ENCODE measurements at regions not wholly inside any gene's neighbourhood (a gene's known extent, or its start where the extent isn't known, plus 50 kb on each side); places are given as distances from the start of the nearest gene placed in this dataset.
"Not testable (repeated sequence)": the region's sequence is repeated elsewhere in the genome, so short reads cannot be mapped to it uniquely, and the experiment has no call there.

DNA sequence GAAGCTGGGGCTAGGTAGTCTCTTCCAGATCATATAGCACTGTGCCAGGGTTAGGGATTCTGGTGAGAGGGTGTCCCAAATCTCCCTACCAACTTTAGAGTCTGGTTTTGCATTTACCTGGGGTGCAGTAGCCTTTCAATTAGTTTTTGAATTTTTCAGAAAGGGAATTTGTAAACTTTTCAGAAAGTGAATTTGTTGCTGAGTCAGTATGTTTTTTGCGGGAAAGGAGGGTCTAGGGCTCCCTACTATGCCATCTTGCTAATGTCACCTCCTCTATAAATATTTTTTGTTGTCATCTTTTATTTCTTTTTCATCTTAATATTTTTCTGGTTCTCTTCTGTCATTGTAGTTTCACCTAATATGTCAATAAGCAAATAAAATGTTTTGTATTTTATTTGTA lies 95.8 kb upstream of the FAM98A start:
- no peak overlapping the region for H3K27ac ChIP-seq (ENCODE audit: low read depth, low read length, poor library complexity, severe bottlenecking)
- H3K4me1 ChIP-seq (ENCODE audit: insufficient read depth, low read length, poor library complexity, severe bottlenecking): no peaks in the 10 kb centered on the region
- H3K9me3 ChIP-seq (ENCODE audit: low read depth, low read length, poor library complexity, severe bottlenecking): peaks cover 6% of the 10 kb centered on the region
- no peaks in the 10 kb centered on the region for H3K36me3 ChIP-seq (ENCODE audit: insufficient read depth, low read length, poor library complexity, severe bottlenecking)
- intact Hi-C loops (cut with micrococcal nuclease; ENCODE audit: unreplicated experiment): no loop called here
- TF ChIP-seq, protein P1, sequence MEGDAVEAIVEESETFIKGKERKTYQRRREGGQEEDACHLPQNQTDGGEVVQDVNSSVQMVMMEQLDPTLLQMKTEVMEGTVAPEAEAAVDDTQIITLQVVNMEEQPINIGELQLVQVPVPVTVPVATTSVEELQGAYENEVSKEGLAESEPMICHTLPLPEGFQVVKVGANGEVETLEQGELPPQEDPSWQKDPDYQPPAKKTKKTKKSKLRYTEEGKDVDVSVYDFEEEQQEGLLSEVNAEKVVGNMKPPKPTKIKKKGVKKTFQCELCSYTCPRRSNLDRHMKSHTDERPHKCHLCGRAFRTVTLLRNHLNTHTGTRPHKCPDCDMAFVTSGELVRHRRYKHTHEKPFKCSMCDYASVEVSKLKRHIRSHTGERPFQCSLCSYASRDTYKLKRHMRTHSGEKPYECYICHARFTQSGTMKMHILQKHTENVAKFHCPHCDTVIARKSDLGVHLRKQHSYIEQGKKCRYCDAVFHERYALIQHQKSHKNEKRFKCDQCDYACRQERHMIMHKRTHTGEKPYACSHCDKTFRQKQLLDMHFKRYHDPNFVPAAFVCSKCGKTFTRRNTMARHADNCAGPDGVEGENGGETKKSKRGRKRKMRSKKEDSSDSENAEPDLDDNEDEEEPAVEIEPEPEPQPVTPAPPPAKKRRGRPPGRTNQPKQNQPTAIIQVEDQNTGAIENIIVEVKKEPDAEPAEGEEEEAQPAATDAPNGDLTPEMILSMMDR (conservative IDR thresholded peaks at IDR 0.05; ENCODE audit: low read depth, low read length): no peak
- TF ChIP-seq EZH2 (IDR thresholded peaks at IDR 0.05; ENCODE audit: borderline replicate concordance, low read depth, low read length, poor library complexity, severe bottlenecking): no peak
- no peak for DNase-seq (ENCODE audit: low spot score)
- ChIA-PET CTCF (no interaction called here), POLR2A (ENCODE audit: low non-redundant PET) (no interaction called here)
- no peaks in the 10 kb centered on the region for H3K27me3 ChIP-seq (replicated peaks; ENCODE audit: insufficient read depth, low read depth, low read length, poor library complexity)
- no peak overlapping the region for H3K4me3 ChIP-seq (ENCODE audit: low read depth, low read length, poor library complexity, severe bottlenecking)
- no TSS peak for BruUV-seq (replicated peaks)

DNA sequence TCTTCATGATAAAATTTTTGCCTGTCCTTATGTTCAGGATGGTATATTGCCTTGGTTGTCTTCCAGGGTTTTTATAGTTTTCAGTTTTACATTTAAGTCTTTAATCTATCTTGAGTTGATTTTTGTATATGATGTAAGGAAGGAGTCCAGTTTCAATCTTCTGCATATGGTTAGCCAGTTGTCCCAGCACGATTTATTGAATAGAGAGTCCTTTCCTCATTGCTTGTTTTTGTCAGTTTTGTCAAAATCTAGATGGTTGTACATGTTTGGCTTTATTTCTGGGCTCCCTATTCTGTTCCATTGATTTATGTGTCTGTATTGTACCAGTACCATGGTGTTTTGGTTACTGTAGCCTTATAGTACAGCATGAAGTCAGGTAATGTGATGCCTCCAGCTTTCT lies 91.6 kb upstream of the FAM98A start:
- H3K4me1 ChIP-seq (ENCODE audit: insufficient read depth, low read length, poor library complexity, severe bottlenecking); H3K4me3 ChIP-seq (ENCODE audit: low read depth, low read length, poor library complexity, severe bottlenecking); H3K36me3 ChIP-seq (ENCODE audit: insufficient read depth, low read length, poor library complexity, severe bottlenecking); POLR2A ChIA-PET (ENCODE audit: low non-redundant PET); H3K27me3 ChIP-seq (replicated peaks; ENCODE audit: insufficient read depth, low read depth, low read length, poor library complexity); BruUV-seq (replicated peaks); CTCF ChIA-PET; DNase-seq (ENCODE audit: low spot score); intact Hi-C loops (cut with micrococcal nuclease; ENCODE audit: unreplicated experiment); H3K27ac ChIP-seq (ENCODE audit: low read depth, low read length, poor library complexity, severe bottlenecking): not testable (repeated sequence)
- peaks cover 19% of the 10 kb centered on the region for H3K9me3 ChIP-seq (ENCODE audit: low read depth, low read length, poor library complexity, severe bottlenecking)

DNA sequence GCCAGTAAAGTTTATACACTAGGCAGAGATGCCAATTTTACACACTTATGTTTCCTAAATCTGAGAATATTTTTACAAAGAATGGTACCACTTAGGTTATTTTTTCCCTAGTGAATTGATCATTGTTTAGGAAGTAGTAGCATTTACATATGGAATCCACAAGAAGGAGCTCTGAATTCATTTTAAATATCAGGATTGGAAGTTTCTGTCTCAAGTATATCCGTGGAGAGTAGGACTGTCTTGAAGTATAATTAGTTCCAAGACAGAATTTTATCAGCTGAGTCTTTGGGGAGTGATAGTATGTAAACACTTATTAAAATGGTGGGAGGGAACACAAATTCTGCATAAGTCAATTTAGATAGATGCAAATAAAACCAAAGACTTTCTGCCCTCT lies 82.3 kb upstream of the FAM98A start:
- peaks cover 6% of the 10 kb centered on the region for H3K9me3 ChIP-seq (ENCODE audit: low read depth, low read length, poor library complexity, severe bottlenecking)
- no peaks in the 10 kb centered on the region for H3K36me3 ChIP-seq (ENCODE audit: insufficient read depth, low read length, poor library complexity, severe bottlenecking)
- BruUV-seq (replicated peaks): no TSS peak
- TF ChIP-seq, protein P1 (conservative IDR thresholded peaks at IDR 0.05; ENCODE audit: low read depth, low read length): peak; percentile 73
- TF ChIP-seq EZH2 (IDR thresholded peaks at IDR 0.05; ENCODE audit: borderline replicate concordance, low read depth, low read length, poor library complexity, severe bottlenecking): no peak
- H3K4me3 ChIP-seq (ENCODE audit: low read depth, low read length, poor library complexity, severe bottlenecking): peak overlapping the region; percentile 13
- DNase-seq (ENCODE audit: low spot score): peak; percentile 80
- ChIA-PET POLR2A (ENCODE audit: low non-redundant PET) (no interaction called here), CTCF (interaction anchor here (0.6 to 1.1 kb wide), 3 partner anchors 331 to 890 kb away, joined by 3 to 6 read pairs (median 5); no protein-coding TSS in a partner anchor)
- peak overlapping the region; percentile 73 for H3K27ac ChIP-seq (ENCODE audit: low read depth, low read length, poor library complexity, severe bottlenecking)
- no peaks in the 10 kb centered on the region for H3K27me3 ChIP-seq (replicated peaks; ENCODE audit: insufficient read depth, low read depth, low read length, poor library complexity)
- H3K4me1 ChIP-seq (ENCODE audit: insufficient read depth, low read length, poor library complexity, severe bottlenecking): peaks cover 12% of the 10 kb centered on the region
- intact Hi-C loops (cut with micrococcal nuclease; ENCODE audit: unreplicated experiment): loop anchor here (2.0 to 5.0 kb wide), 6 partner anchors 247 to 1731 kb away; no protein-coding TSS in a partner anchor
